DMS153 (cell line): ENCODE measurements at regions not wholly inside any gene's neighbourhood (a gene's known extent, or its start where the extent isn't known, plus 50 kb on each side); places are given as distances from the start of the nearest gene placed in this dataset.

Experiments used
- DNase-seq: peaks from one replicate; lab custom pipeline; 2025; lab: John Stamatoyannopoulos, UW

GRCh38 chr16:86979984-86980553 lies 337.1 kb downstream of the C16orf95 start:
- no peak for DNase-seq

GRCh38 chr16:86980644-86981043 lies 336.5 kb downstream of the C16orf95 start:
- DNase-seq = no peak

- no peak for DNase-seq
Observed at GRCh38 chr16:86982347-86982596, 334.9 kb downstream of the C16orf95 start.

- no peak for DNase-seq
Observed at GRCh38 chr16:86982912-86983311, 334.3 kb downstream of the C16orf95 start.

- no peak for DNase-seq
Observed at GRCh38 chr16:86983621-86984020, 333.6 kb downstream of the C16orf95 start.

- no peak for DNase-seq
Observed at GRCh38 chr16:86984343-86984742, 332.8 kb downstream of the C16orf95 start.

GRCh38 chr16:86984991-86985647 lies 332.1 kb downstream of the C16orf95 start:
- no peak for DNase-seq

- DNase-seq = no peak
Observed at GRCh38 chr16:86985648-86986015, 331.6 kb downstream of the C16orf95 start.

GRCh38 chr16:86986136-86986535 lies 331.1 kb downstream of the C16orf95 start:
- DNase-seq = no peak

GRCh38 chr16:86986809-86987487 lies 330.2 kb downstream of the C16orf95 start:
- DNase-seq = no peak

GRCh38 chr16:86987746-86988670 lies 329.2 kb downstream of the C16orf95 start:
- DNase-seq = no peak

GRCh38 chr16:86988920-86989696 lies 328.1 kb downstream of the C16orf95 start:
- no peak for DNase-seq

- no peak for DNase-seq
Observed at GRCh38 chr16:86990451-86990850, 326.7 kb downstream of the C16orf95 start.

- no peak for DNase-seq
Observed at GRCh38 chr16:86991679-86992078, 325.5 kb downstream of the C16orf95 start.

- DNase-seq = no peak
Observed at GRCh38 chr16:86992587-86992986, 324.6 kb downstream of the C16orf95 start.

GRCh38 chr16:86993426-86994110 lies 323.6 kb downstream of the C16orf95 start:
- DNase-seq = no peak

- no peak for DNase-seq
Observed at GRCh38 chr16:86994215-86994614, 323.0 kb downstream of the C16orf95 start.

GRCh38 chr16:86994651-86995171 lies 322.5 kb downstream of the C16orf95 start:
- DNase-seq = no peak

GRCh38 chr16:86995456-86995855 lies 321.7 kb downstream of the C16orf95 start:
- DNase-seq = no peak

- no peak for DNase-seq
Observed at GRCh38 chr16:86996081-86996480, 321.1 kb downstream of the C16orf95 start.

- no peak for DNase-seq
Observed at GRCh38 chr16:86997058-86997457, 320.1 kb downstream of the C16orf95 start.
